Sigmoid colon (tissue), 4 donors: ENCODE measurements at regions not wholly inside any gene's neighbourhood (a gene's known extent, or its start where the extent isn't known, plus 50 kb on each side); places are given as distances from the start of the nearest gene placed in this dataset.

Experiments used
- EP300 ChIP-seq, 4 donors: sonication (generic); formaldehyde crosslinking; IDR thresholded peaks; one replicate each; pipeline ENCODE4 v1.6.1; 2017; ENCODE audit warnings: antibody characterized with exemption in 4 of 4
- POLR2AphosphoS5 ChIP-seq, 4 donors: sonication (generic); formaldehyde crosslinking; IDR thresholded peaks; one replicate each; pipeline ENCODE4 v1.6.1; 2017; ENCODE audit warnings: antibody characterized with exemption in 4 of 4

DNA sequence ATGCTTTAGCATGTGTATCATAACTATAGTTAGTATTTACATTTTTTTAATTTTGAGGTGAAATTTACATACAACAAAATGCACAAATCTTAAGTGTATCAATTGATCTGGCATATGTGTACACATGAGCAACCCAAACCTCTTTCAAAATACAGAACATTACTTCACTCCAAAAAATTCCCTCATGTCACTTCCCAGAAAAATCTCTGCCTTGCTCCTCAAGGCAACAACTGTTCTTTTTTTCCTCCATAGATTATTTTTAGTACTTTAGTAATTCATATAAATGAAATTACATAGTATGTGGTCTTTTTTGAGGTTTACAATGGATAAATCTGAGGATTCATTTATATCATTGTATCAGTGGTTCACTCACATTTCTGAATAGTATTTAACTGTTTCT, 84.9 kb downstream of the TRIM42 start:
- TF ChIP-seq POLR2AphosphoS5 (IDR thresholded peaks at IDR 0.05), result no peak
- TF ChIP-seq EP300 (IDR thresholded peaks at IDR 0.05), result no peak
